ENCODE measurements at regions not wholly inside any gene's neighbourhood (a gene's known extent, or its start where the extent isn't known, plus 50 kb on each side); places are given as distances from the start of the nearest gene placed in this dataset.

DNA sequence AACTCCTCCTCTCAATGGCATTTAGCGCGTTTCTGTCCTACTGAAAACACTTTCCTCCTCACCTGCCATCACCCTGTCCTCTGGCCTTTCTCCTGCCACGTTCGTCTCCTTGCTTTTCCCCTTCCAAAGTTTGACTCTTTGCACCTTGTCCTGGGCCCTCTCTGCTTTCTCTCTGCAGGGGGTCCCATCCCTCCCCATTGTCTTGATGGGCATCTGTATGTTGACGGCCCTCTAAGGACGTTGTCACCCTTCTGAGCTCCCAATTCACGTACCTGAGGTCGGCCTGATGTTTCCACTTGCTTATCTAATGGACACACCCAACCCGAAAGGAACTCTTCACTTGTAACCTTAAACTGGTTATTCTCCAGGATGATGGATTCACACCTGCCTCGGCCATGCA lies 170.4 kb downstream of the WSCD1 start:
- FAIRE-seq (no peak), DNase-seq (ENCODE audit: insufficient read length, low spot score) (no peak)
- TF ChIP-seq, protein P1, sequence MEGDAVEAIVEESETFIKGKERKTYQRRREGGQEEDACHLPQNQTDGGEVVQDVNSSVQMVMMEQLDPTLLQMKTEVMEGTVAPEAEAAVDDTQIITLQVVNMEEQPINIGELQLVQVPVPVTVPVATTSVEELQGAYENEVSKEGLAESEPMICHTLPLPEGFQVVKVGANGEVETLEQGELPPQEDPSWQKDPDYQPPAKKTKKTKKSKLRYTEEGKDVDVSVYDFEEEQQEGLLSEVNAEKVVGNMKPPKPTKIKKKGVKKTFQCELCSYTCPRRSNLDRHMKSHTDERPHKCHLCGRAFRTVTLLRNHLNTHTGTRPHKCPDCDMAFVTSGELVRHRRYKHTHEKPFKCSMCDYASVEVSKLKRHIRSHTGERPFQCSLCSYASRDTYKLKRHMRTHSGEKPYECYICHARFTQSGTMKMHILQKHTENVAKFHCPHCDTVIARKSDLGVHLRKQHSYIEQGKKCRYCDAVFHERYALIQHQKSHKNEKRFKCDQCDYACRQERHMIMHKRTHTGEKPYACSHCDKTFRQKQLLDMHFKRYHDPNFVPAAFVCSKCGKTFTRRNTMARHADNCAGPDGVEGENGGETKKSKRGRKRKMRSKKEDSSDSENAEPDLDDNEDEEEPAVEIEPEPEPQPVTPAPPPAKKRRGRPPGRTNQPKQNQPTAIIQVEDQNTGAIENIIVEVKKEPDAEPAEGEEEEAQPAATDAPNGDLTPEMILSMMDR (IDR thresholded peaks at IDR 0.05; ENCODE audit: insufficient read depth, missing control alignments) = no peak

DNA sequence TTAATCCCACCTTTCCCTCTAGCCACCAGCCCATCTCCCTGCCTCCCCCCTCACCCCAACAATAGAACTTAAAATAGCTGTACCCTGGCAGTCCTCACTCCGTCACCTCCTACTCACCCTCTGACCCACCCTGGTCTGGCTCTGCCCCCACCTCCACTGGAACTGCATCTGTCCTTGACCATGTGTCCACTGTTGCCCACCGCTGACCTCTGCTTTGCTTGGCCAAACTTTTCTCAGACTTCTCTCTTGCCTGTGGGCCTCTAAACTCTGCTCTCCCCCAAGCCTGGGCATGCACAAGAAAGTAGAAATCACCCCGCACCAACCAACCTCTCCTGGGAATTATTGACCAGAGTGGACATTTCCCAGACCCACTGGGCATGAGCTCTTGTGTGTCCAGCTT lies 169.8 kb downstream of the WSCD1 start:
- no peak for DNase-seq (ENCODE audit: insufficient read length, low spot score)
- TF ChIP-seq, protein P1 (IDR thresholded peaks at IDR 0.05; ENCODE audit: insufficient read depth, missing control alignments) = no peak

DNA sequence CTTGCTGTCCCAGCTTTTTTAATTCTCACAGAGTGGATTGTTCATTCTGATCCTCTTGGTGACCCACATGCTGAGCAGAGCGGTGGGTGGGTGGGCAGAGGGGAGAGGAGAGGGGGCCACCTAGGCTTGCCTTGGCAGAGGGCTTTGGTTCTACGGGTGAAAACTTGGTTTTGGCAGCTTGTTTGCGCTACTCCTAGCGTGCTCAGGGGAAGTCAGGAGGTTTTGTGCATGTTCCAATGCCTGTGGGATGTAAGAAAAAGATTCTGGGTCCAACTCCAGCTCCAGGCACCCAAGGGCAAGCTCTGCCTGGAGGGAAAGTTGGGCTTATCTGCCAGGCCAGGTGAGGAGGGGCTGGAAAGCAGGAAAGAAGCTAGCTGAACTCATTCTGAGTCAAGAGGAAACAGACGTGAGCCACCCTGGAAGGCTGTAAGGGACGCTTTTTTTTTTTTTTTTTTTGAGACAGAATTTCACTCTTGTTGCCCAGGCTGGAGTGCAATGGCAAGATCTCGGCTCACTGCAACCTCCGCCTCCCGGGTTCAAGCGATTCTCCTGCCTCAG lies 169.1 kb downstream of the WSCD1 start:
- FAIRE-seq (no peak), DNase-seq (ENCODE audit: insufficient read length, low spot score) (no peak)
- TF ChIP-seq, protein P1 (IDR thresholded peaks at IDR 0.05; ENCODE audit: insufficient read depth, missing control alignments) = no peak

More for the DNA sequence above, 169.8 kb downstream of the WSCD1 start:
- FAIRE-seq = no peak

DNA sequence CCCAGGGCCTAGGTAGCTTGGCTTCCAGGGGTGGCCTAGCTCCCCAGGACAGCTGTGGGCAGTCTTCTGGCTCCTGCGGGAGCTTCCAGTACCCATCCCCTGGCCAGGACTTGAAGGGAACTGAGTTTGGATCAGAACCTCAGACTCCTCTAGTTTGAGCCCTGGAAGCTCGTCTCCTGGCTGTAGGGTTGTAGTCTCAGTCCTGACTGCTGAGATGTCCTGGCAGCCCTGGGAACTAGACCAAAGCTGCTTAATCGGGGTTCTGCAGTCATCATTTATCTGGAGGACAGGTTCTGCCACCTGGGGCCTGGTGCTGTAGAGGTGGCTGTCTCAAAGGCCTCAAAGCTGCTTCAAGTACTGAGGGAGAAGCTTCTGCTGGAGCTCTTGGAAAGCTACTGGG lies 163.7 kb downstream of the WSCD1 start:
- FAIRE-seq = no peak
- no peak for DNase-seq (ENCODE audit: insufficient read length, low spot score)
- TF ChIP-seq, protein P1 (IDR thresholded peaks at IDR 0.05; ENCODE audit: insufficient read depth, missing control alignments) = no peak

DNA sequence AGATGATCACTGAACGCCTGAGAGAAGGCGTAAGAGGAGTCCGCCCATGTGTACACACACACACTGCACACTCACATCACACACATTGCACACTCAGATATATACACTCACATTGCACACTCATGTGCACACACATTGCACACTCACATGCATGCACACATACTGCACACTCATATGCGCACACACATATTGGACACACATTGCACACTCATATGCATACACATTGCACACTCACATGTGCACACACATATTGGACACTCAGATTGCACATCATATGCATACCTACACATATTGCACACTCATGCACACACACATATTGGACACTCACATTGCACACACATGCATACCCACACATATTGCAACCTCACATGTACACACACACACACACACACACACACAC lies 163.2 kb downstream of the WSCD1 start:
- TF ChIP-seq, protein P1 (IDR thresholded peaks at IDR 0.05; ENCODE audit: insufficient read depth, missing control alignments) = no peak
- FAIRE-seq (no peak), DNase-seq (ENCODE audit: insufficient read length, low spot score) (no peak)

DNA sequence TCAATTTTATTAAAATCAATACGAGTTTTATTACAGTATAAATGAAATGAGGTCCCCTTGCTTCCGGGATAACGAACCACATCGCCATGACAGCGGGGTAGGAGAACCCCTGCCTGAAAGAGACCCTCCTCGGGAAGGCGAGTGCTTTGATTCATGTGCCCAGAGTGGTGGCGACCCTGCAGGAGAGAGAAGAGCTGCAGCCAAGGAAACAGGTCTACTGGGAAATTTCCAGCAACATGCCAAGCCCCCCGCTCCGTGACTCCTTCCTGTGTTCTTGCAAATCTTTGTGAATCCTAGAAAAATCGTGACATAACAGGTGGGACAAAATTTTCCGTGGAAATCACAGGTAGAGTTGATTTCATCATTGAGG lies 162.5 kb downstream of the WSCD1 start:
- TF ChIP-seq, protein P1 (IDR thresholded peaks at IDR 0.05; ENCODE audit: insufficient read depth, missing control alignments) = no peak
- DNase-seq (ENCODE audit: insufficient read length, low spot score) (no peak), FAIRE-seq (no peak)

DNA sequence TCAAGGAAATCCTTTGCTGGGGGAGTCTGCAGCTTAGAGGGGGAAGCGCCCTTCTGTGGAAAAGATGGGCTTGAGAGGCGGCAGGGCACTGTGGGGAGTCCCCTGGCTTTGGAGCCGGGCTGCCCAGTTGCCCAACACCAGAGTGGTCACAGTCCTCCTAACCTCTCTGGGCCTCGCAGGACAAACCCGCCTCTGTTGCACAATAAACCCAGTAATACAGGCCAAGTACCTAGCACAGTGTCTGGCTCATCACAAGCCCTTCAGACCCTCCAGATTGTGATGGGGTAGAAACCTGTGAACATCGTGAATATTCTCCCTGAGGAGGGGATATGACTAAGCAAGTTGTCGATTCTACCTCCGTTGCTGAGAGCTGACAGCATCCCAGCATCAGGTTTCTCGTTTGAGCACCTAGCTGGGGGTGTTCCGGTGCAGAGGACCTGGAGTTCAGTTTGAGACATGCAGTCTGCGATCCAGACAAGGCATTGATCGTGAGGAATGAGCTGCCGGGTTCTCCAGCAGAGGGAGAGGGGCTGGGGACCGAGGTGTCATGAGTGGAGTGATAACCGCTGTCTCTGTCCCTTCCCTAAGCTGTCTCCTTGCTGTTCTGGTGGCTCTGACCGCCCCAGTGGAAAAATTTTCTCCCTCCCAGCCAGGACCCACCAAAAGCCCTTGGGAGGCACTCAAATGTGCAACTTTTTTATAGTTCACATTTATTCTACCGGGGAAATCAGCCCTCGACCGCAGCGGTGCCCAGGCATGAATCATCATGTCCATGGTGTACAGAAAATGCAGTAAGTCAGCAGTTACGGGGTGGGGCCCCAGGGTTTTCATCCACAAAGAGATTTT lies 161.9 kb downstream of the WSCD1 start:
- DNase-seq (ENCODE audit: insufficient read length, low spot score) (no peak), FAIRE-seq (no peak)
- TF ChIP-seq, protein P1 (IDR thresholded peaks at IDR 0.05; ENCODE audit: insufficient read depth, missing control alignments) = no peak
